ENCODE measurements at regions not wholly inside any gene's neighbourhood (a gene's known extent, or its start where the extent isn't known, plus 50 kb on each side); places are given as distances from the start of the nearest gene placed in this dataset.

DNA sequence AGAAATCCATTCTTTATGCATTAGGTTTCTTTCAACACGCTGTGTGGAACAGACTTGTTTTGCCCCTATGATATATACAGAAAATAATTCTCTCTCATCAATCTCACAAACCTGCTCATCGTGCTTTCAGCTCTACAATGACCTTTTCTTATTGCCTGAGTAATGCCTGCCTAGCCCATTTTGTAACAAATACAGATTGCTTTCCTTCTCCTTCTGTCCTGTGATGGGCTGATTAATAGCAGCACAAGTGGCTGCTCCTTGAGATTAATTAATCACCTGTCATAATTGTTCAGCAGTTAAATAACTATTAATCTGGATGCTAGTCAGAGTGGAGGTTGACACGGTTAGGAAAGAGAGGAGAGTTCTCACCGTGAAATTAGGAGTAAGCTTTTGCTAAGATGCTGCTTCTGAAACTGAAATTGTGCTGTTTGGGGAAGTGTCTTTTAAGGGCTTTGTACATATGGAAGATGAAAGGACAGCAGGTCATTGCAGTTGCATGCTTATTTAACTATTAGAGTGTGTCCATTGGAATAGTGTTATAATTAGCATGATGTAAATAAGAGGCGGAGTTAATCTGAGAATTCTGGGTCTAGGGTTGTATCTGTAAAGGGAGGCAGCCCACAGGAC, 1430.5 kb downstream of the FAM181B start:
- WGBS, result 66% methylated on average over 5 of the region's 5 CpGs
- no peak overlapping the region for H3K9ac ChIP-seq (ENCODE audit: low read depth in 1 of 2, low read length in 2 of 2)
- DNase-seq (ENCODE audit: low spot score), result no peak
- H3K9me3 ChIP-seq (ENCODE audit: control insufficient read depth in 4 of 4, low read length in 3 of 4), result no peaks in the 10 kb centered on the region
- no peak overlapping the region for H3K4me3 ChIP-seq (ENCODE audit: low read depth in 1 of 3, low read length in 3 of 3)
- H3K4me1 ChIP-seq (ENCODE audit: control insufficient read depth in 4 of 4, insufficient read depth in 4 of 4, low read length in 3 of 4), result no peaks in the 10 kb centered on the region
- no peaks in the 10 kb centered on the region for H3K27me3 ChIP-seq (ENCODE audit: control insufficient read depth in 4 of 4, insufficient read depth in 4 of 4, low read length in 3 of 4)
- no peaks in the 10 kb centered on the region for H3K36me3 ChIP-seq (ENCODE audit: control insufficient read depth in 4 of 4, insufficient read depth in 3 of 4, low read depth in 1 of 4, low read length in 3 of 4)
- TF ChIP-seq HNF4A (conservative IDR thresholded peaks at IDR 0.05) (no peak), FOXA2 (IDR thresholded peaks at IDR 0.05) (no peak), REST (IDR thresholded peaks at IDR 0.05) (no peak), YY1 (IDR thresholded peaks at IDR 0.05) (no peak), RXRA (IDR thresholded peaks at IDR 0.05) (no peak), FOXA1 (IDR thresholded peaks at IDR 0.05) (no peak), HNF4G (IDR thresholded peaks at IDR 0.05) (no peak)
- H3K27ac ChIP-seq (ENCODE audit: low read depth in 1 of 2, low read length in 2 of 2), result no peak overlapping the region

DNA sequence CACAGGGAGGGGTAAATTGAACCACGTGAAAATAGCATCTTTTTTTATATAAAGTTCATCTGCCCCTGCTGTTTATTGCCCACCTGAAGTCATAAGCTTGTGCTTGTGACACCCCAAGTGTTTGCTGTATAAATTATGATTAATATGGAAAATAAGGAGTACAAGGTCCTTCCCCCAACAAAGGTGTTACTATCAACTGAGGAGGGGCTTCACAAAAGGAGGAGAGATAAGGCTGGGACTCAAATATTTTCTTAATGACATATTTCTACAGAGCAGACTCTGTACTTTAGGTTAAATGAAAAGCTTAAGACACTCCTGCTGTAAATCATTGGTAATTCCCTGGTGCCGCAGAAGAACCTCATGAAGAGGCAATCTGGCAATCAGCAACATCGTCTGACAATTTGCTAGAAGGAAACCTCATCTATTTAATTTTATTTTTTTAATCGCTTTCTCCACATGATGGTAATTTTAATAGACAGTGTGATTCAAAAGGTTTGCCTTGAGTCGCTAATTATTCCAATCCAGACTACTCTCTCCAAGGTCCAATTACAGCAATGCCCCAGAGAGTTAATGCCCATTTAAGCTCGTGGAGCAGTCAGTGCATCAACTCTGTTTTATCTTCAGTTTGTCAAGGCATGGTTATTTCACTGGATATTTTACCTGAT, 1432.4 kb downstream of the FAM181B start:
- H3K4me3 ChIP-seq (ENCODE audit: low read depth in 1 of 3, low read length in 3 of 3), result no peak overlapping the region
- no peak for TF ChIP-seq FOXA2 (IDR thresholded peaks at IDR 0.05)
- no peak for TF ChIP-seq EGR1 (IDR thresholded peaks at IDR 0.05; ENCODE audit: low read depth in 2 of 2)
- TF ChIP-seq SP1 (IDR thresholded peaks at IDR 0.05), result no peak
- no peak for TF ChIP-seq FOXA1 (IDR thresholded peaks at IDR 0.05)
- TF ChIP-seq GABPA (IDR thresholded peaks at IDR 0.05 in 1 of 2, conservative IDR thresholded peaks at IDR 0.05 in 1 of 2), result no peak
- TF ChIP-seq RXRA (IDR thresholded peaks at IDR 0.05), result no peak
- TF ChIP-seq TAF1 (conservative IDR thresholded peaks at IDR 0.05), result no peak
- TF ChIP-seq HNF4A (conservative IDR thresholded peaks at IDR 0.05), result no peak
- no peak for TF ChIP-seq ZBTB33 (IDR thresholded peaks at IDR 0.05)
- no peak for TF ChIP-seq RAD21 (IDR thresholded peaks at IDR 0.05)
- TF ChIP-seq, protein P1, sequence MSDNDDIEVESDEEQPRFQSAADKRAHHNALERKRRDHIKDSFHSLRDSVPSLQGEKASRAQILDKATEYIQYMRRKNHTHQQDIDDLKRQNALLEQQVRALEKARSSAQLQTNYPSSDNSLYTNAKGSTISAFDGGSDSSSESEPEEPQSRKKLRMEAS (IDR thresholded peaks at IDR 0.05), result no peak
- no peak for TF ChIP-seq YY1 (IDR thresholded peaks at IDR 0.05)
- no peak for TF ChIP-seq NR2F2 (IDR thresholded peaks at IDR 0.05)
- no peaks in the 10 kb centered on the region for H3K4me1 ChIP-seq (ENCODE audit: control insufficient read depth in 4 of 4, insufficient read depth in 4 of 4, low read length in 3 of 4)
- H3K27me3 ChIP-seq (ENCODE audit: control insufficient read depth in 4 of 4, insufficient read depth in 4 of 4, low read length in 3 of 4), result no peaks in the 10 kb centered on the region
- H3K27ac ChIP-seq (ENCODE audit: low read depth in 1 of 2, low read length in 2 of 2), result no peak overlapping the region
- no peak overlapping the region for H3K9ac ChIP-seq (ENCODE audit: low read depth in 1 of 2, low read length in 2 of 2)
- 73% methylated on average over 6 of the region's 6 CpGs for WGBS
- no peaks in the 10 kb centered on the region for H3K9me3 ChIP-seq (ENCODE audit: control insufficient read depth in 4 of 4, low read length in 3 of 4)
- DNase-seq (ENCODE audit: low spot score), result no peak
- no peaks in the 10 kb centered on the region for H3K36me3 ChIP-seq (ENCODE audit: control insufficient read depth in 4 of 4, insufficient read depth in 3 of 4, low read depth in 1 of 4, low read length in 3 of 4)

All from liver (tissue), 7 donors.